Osteocyte (in vitro differentiated cells): ENCODE measurements at regions not wholly inside any gene's neighbourhood (a gene's known extent, or its start where the extent isn't known, plus 50 kb on each side); places are given as distances from the start of the nearest gene placed in this dataset.

Experiments
- DNase-seq: peaks from one replicate; pipeline ENCODE4 v3.0.0; 2021; ENCODE audit warnings: mixed read lengths; ENCODE audit not compliant: unreplicated experiment; ENCODE audit errors: extremely low spot score
- H3K27ac Mint-ChIP-seq: one replicate; pipeline ENCODE4 v1.8.0; 2021; ENCODE audit warnings: mild to moderate bottlenecking, mixed read lengths; ENCODE audit not compliant: unreplicated experiment
- H3K27me3 Mint-ChIP-seq: one replicate; pipeline ENCODE4 v1.8.0; 2021; ENCODE audit warnings: mixed read lengths; ENCODE audit not compliant: unreplicated experiment
- H3K36me3 Mint-ChIP-seq: one replicate; pipeline ENCODE4 v1.8.0; 2021; ENCODE audit warnings: mixed read lengths; ENCODE audit not compliant: unreplicated experiment
- H3K4me1 Mint-ChIP-seq: one replicate; pipeline ENCODE4 v1.8.0; 2021; ENCODE audit warnings: mixed read lengths; ENCODE audit not compliant: unreplicated experiment
- H3K4me3 Mint-ChIP-seq: one replicate; pipeline ENCODE4 v1.8.0; 2021; ENCODE audit warnings: mild to moderate bottlenecking, moderate library complexity, mixed read lengths; ENCODE audit not compliant: unreplicated experiment
- H3K9me3 Mint-ChIP-seq: one replicate; pipeline ENCODE4 v1.8.0; 2021; ENCODE audit warnings: mixed read lengths; ENCODE audit not compliant: unreplicated experiment
- TF ChIP-seq, protein P1 (sequence below): fragments of 200-600 bp; sonication (generic); IDR thresholded peaks from 2 replicates; pipeline ENCODE4 v1.5.0; 2021; ENCODE audit warnings: antibody characterized with exemption, mild to moderate bottlenecking, moderate library complexity

DNA sequence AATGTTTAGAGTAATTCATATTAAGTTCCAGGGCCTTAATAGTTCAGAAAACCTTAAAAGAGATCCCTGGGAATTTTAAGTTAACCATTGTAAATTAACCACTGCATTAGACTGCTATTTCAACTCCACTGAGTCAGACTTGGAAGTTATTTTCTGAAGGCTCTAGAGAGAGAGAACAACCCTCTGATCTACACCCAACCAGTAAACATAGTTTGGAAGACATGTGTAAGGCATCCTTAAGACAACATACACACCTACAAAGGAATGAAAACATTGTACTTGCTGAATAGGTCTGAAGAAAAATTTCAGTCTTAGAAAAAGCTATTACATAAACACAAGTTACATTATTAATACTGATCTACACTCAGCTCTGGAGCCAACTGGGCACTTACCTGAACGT is 158.2 kb upstream of the FST start:
- peaks cover under 1% of the 10 kb centered on the region for H3K9me3 Mint-ChIP-seq
- H3K4me3 Mint-ChIP-seq, result no peak overlapping the region
- no peaks in the 10 kb centered on the region for H3K27me3 Mint-ChIP-seq
- no peak for DNase-seq
- H3K4me1 Mint-ChIP-seq, result peaks cover 18% of the 10 kb centered on the region
- no peak overlapping the region for H3K27ac Mint-ChIP-seq
- no peaks in the 10 kb centered on the region for H3K36me3 Mint-ChIP-seq
- TF ChIP-seq, protein P1, sequence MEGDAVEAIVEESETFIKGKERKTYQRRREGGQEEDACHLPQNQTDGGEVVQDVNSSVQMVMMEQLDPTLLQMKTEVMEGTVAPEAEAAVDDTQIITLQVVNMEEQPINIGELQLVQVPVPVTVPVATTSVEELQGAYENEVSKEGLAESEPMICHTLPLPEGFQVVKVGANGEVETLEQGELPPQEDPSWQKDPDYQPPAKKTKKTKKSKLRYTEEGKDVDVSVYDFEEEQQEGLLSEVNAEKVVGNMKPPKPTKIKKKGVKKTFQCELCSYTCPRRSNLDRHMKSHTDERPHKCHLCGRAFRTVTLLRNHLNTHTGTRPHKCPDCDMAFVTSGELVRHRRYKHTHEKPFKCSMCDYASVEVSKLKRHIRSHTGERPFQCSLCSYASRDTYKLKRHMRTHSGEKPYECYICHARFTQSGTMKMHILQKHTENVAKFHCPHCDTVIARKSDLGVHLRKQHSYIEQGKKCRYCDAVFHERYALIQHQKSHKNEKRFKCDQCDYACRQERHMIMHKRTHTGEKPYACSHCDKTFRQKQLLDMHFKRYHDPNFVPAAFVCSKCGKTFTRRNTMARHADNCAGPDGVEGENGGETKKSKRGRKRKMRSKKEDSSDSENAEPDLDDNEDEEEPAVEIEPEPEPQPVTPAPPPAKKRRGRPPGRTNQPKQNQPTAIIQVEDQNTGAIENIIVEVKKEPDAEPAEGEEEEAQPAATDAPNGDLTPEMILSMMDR, result no peak

DNA sequence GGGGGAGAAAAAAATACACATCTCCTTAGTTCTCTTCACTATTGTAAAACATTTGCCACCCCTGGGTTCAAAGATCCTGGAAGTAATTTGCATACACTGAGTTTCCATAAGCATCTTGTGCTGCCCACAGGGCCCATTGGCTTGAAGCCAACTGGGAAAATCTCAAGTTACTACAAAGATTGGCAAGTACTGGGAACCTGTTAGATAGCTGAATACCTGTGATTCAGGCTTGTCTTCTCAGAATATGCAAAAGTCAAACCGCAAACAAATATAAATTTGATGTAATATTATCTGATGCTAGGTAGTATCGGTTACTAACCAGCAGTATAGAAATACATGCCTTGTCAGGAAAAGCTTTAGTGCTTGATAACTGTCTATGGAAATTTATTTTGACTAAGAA is 156.9 kb upstream of the FST start:
- Mint-ChIP-seq H3K27me3 (no peaks in the 10 kb centered on the region), H3K36me3 (no peaks in the 10 kb centered on the region), H3K4me1 (peaks cover 18% of the 10 kb centered on the region), H3K4me3 (no peak overlapping the region), H3K9me3 (no peaks in the 10 kb centered on the region), H3K27ac (no peak overlapping the region)
- TF ChIP-seq, protein P1, result no peak
- DNase-seq, result no peak

DNA sequence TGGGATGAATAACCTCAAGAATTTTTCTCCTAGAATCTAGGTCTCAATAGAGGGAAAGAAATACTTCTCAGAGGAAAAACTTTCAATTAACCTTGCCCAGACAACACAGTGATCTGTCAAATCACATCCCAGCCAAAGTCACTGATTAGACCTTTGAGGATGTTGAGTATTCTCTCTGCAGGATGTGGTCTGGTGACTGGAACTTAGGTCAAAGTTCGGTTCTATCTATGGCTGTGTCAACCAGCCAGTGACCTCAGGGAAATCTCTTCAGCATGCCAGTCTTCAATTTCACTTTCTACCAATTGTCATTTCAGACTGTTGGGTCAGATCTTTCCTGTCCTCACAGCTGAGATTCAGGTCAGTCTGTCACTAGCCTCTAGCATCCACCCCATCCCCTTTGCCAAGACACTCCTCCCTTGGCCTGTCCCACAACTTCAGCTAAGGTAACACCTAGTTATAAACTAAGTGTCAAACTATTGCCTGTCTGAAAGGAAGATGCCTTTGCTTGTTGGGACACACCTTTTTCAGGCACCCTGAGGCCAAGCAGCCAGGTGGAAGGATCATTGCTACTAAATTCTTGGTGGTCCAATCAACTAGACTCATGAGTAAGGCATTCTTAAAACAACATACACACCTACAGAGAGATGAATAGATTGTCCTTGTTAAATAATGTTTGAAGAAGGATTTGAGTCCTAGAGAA is 156.3 kb upstream of the FST start:
- DNase-seq, result no peak
- Mint-ChIP-seq H3K4me3 (no peak overlapping the region), H3K9me3 (no peaks in the 10 kb centered on the region), H3K4me1 (peaks cover 18% of the 10 kb centered on the region), H3K27ac (no peak overlapping the region), H3K27me3 (no peaks in the 10 kb centered on the region), H3K36me3 (no peaks in the 10 kb centered on the region)
- TF ChIP-seq, protein P1, result no peak

DNA sequence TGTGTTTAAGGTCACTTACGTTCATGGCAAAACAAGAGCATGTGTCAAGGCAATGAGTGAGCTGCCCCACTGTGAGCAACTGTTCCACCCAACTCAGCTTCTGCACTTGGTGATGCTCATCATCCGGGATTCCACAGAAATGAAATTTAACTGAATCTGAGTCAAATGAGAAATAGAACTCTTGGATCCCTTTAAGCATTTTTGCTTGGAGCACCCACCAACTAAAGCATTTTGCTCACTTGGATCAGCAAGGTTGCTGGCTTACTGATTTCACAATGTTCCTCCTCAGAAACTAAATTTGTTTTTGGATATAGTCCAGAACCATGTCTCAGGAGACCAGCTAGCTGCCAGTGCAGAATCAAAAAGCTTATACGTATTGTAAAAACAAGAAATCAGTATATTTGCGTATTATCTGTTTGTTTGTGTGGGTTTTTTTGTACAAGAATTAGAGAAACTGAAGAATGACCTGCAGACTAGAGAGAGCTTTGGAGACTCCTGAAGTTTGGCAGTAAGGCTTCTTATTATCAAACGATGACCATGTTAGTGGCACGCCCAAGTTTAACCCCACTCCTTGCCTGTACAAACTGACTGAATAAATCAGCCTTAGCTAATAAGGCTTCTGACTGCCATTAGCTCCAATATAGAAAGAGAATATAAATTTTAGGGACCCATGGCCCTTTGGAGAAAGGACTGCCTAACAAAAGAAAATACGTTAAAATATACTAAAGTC is 153.8 kb upstream of the FST start:
- TF ChIP-seq, protein P1, result no peak
- no peak for DNase-seq
- H3K36me3 Mint-ChIP-seq, result no peaks in the 10 kb centered on the region
- no peak overlapping the region for H3K27ac Mint-ChIP-seq
- peaks cover 18% of the 10 kb centered on the region for H3K4me1 Mint-ChIP-seq
- H3K9me3 Mint-ChIP-seq, result peaks cover 3% of the 10 kb centered on the region
- no peaks in the 10 kb centered on the region for H3K27me3 Mint-ChIP-seq
- H3K4me3 Mint-ChIP-seq, result no peak overlapping the region

DNA sequence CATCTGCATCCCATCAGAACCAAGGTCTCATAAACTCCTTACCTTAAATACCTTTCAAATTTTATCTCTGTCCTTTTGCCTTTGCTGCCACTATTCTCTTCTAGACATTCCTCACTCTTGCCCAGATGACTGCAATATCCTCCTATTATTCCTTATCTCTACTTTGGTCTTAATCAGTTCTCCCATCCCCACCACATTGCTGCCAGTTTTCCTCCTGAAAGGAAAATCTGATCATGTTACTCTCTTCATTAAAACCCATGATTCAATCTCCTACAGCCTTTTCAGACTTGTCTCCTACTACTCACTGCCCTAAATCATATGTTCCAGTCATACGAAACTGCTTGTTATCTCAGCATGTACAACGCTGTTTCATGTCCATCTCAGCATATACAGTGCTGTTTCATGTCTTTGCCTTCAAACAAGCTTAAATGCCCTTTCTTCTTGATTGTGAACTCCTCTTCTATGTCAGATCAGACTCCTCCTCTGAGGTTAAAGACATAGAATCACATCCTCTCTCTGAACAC is 152.6 kb upstream of the FST start:
- Mint-ChIP-seq H3K9me3 (peaks cover 3% of the 10 kb centered on the region), H3K4me1 (peaks cover 18% of the 10 kb centered on the region), H3K27ac (no peak overlapping the region), H3K4me3 (no peak overlapping the region), H3K27me3 (no peaks in the 10 kb centered on the region), H3K36me3 (no peaks in the 10 kb centered on the region)
- no peak for DNase-seq
- TF ChIP-seq, protein P1, result no peak
